GM23338 (cell line): ENCODE measurements at regions not wholly inside any gene's neighbourhood (a gene's known extent, or its start where the extent isn't known, plus 50 kb on each side); places are given as distances from the start of the nearest gene placed in this dataset.

Source experiments
- ATAC-seq: fragments of 200-7000 bp; cut with Tn5 transposase; 3 replicates; pipeline ENCODE4 v1.9.1; 2020
- DNase-seq: peaks from one replicate; pipeline ENCODE4 v3.0.0-alpha.2; 2015; ENCODE audit warnings: low spot score
- H2AFZ ChIP-seq: fragments of 200-600 bp; sonication (generic); 2 replicates; pipeline ENCODE4 v1.8.0; 2016; ENCODE audit warnings: antibody characterized with exemption, mild to moderate bottlenecking, moderate library complexity
- H3F3A ChIP-seq: fragments of 200-600 bp; sonication (generic); replicated peaks from 2 replicates; pipeline ENCODE4 v1.8.0; 2017; ENCODE audit warnings: antibody characterized with exemption, mixed run types, low read depth
- H3K27ac ChIP-seq: fragments of 200-600 bp; sonication (generic); 2 replicates; pipeline ENCODE4 v1.6.1; 2016; ENCODE audit warnings: low read depth
- H3K27me3 ChIP-seq: fragments of 200-600 bp; sonication (generic); 2 replicates; pipeline ENCODE4 v1.8.0; 2016; ENCODE audit warnings: mild to moderate bottlenecking, mixed run types, moderate library complexity; ENCODE audit not compliant: insufficient read depth
- H3K36me3 ChIP-seq: fragments of 200-600 bp; sonication (generic); 2 replicates; pipeline ENCODE4 v1.8.0; 2016; ENCODE audit warnings: mild to moderate bottlenecking; ENCODE audit not compliant: insufficient read depth
- H3K4me1 ChIP-seq: fragments of 200-600 bp; sonication (generic); 2 replicates; pipeline ENCODE4 v1.8.0; 2016; ENCODE audit warnings: mild to moderate bottlenecking, moderate library complexity; ENCODE audit not compliant: insufficient read depth
- H3K4me2 ChIP-seq: fragments of 200-600 bp; sonication (generic); 2 replicates; pipeline ENCODE4 v1.7.1; 2017; ENCODE audit warnings: mixed run types
- H3K4me3 ChIP-seq: fragments of 200-600 bp; sonication (generic); 2 replicates; pipeline ENCODE4 v1.6.1; 2016; ENCODE audit warnings: mixed run types
- H3K79me2 ChIP-seq: fragments of 200-600 bp; sonication (generic); replicated peaks from 2 replicates; pipeline ENCODE4 v1.8.0; 2017; ENCODE audit warnings: mild to moderate bottlenecking; ENCODE audit not compliant: insufficient read depth
- H3K9me2 ChIP-seq: fragments of 200-600 bp; sonication (generic); 2 replicates; pipeline ENCODE4 v1.8.0; 2017; ENCODE audit not compliant: insufficient read depth
- H4K20me1 ChIP-seq: fragments of 200-600 bp; sonication (generic); replicated peaks from 2 replicates; pipeline ENCODE4 v1.8.0; 2017; ENCODE audit warnings: mild to moderate bottlenecking; ENCODE audit not compliant: insufficient read depth
- H3K27ac Mint-ChIP-seq: 2 replicates; pipeline ENCODE4 v1.8.0; 2020; ENCODE audit warnings: inconsistent platforms, mild to moderate bottlenecking, moderate library complexity, mixed read lengths
- H3K27me3 Mint-ChIP-seq: 3 replicates; pipeline ENCODE4 v1.8.0; 2022; ENCODE audit warnings: low read depth, mild to moderate bottlenecking, moderate library complexity, mixed read lengths, inconsistent platforms; ENCODE audit not compliant: insufficient read depth, poor library complexity
- H3K36me3 Mint-ChIP-seq: 3 replicates; pipeline ENCODE4 v1.8.0; 2021; ENCODE audit warnings: low read depth, mild to moderate bottlenecking, inconsistent platforms, moderate library complexity, mixed read lengths
- H3K4me1 Mint-ChIP-seq: 3 replicates; pipeline ENCODE4 v1.8.0; 2020; ENCODE audit warnings: mild to moderate bottlenecking, inconsistent platforms, mixed read lengths
- H3K4me3 Mint-ChIP-seq: 3 replicates; pipeline ENCODE4 v1.8.0; 2021; ENCODE audit warnings: moderate library complexity, mild to moderate bottlenecking, inconsistent platforms, mixed read lengths
- H3K9me3 Mint-ChIP-seq: 3 replicates; pipeline ENCODE4 v1.8.0; 2020; ENCODE audit warnings: moderate library complexity, mild to moderate bottlenecking, inconsistent platforms, mixed read lengths
- EZH2phosphoT487 ChIP-seq: fragments of 200-600 bp; sonication (generic); IDR thresholded peaks from one replicate; pipeline ENCODE4 v1.8.1; 2018; ENCODE audit warnings: antibody characterized with exemption; ENCODE audit not compliant: unreplicated experiment
- JUNB ChIP-seq: IDR thresholded peaks from one replicate; pipeline ENCODE4 v1.6.1; 2016; ENCODE audit warnings: antibody characterized with exemption; ENCODE audit not compliant: unreplicated experiment
- NANOG ChIP-seq: IDR thresholded peaks from 2 replicates; pipeline ENCODE4 v1.6.1; 2016; ENCODE audit warnings: antibody characterized with exemption, borderline replicate concordance
- POLR2AphosphoS5 ChIP-seq: IDR thresholded peaks from 2 replicates; pipeline ENCODE4 v1.6.1; 2016; ENCODE audit warnings: antibody characterized with exemption, low read depth
- STAT1 ChIP-seq: IDR thresholded peaks from one replicate; pipeline ENCODE4 v1.6.1; 2016; ENCODE audit warnings: antibody characterized with exemption; ENCODE audit not compliant: unreplicated experiment
- ZNF114 ChIP-seq: fragments of 250-450 bp; sonication (Bioruptor Pico); IDR thresholded peaks from 2 replicates; pipeline ENCODE4 v1.5.0; 2020; ENCODE audit warnings: mild to moderate bottlenecking, moderate library complexity
- TF ChIP-seq, protein P1 (sequence below), 2 experiments: fragments of 200-600 bp in 1 of 2; sonication (generic) in 1 of 2; conservative IDR thresholded peaks; 2 replicates each; pipeline versions ENCODE4 v1.5.1 to v1.6.1; 2016 to 2017; ENCODE audit warnings: antibody characterized with exemption in 2 of 2, low read depth in 2 of 2, mild to moderate bottlenecking in 2 of 2, moderate library complexity in 1 of 2
- TF ChIP-seq, protein P2 (sequence below): fragments of 250-450 bp; sonication (Bioruptor Pico); IDR thresholded peaks from 2 replicates; pipeline ENCODE4 v1.5.0; 2020; ENCODE audit warnings: mild to moderate bottlenecking, moderate library complexity

GRCh38 chr10:120105001-120105400 lies 212.5 kb downstream of the SEC23IP start:
- Histone ChIP-seq H3K79me2 (no peaks in the 10 kb centered on the region), H3K27me3 (no peaks in the 10 kb centered on the region), H3K4me2 (no peak overlapping the region), H3K4me3 (no peak overlapping the region), H3K27ac (no peak overlapping the region), H3K36me3 (no peaks in the 10 kb centered on the region), H3K4me1 (peaks cover 3% of the 10 kb centered on the region; the same call in 1 of the 2 replicates), H4K20me1 (no peaks in the 10 kb centered on the region), H3F3A (no peaks in the 10 kb centered on the region), H3K9me2 (0 out of 2 replicates have a peak, but pooled peaks cover 5% of the 10 kb centered on the region), H2AFZ (no peak overlapping the region)
- TF ChIP-seq STAT1 (no peak), POLR2AphosphoS5 (no peak)
- peaks cover 4% of the 10 kb centered on the region for H3K27me3 Mint-ChIP-seq
- no peaks in the 10 kb centered on the region for H3K9me3 Mint-ChIP-seq
- DNase-seq = no peak
- no peaks in the 10 kb centered on the region for H3K36me3 Mint-ChIP-seq
- H3K4me3 Mint-ChIP-seq = no peak overlapping the region
- H3K4me1 Mint-ChIP-seq = peaks cover under 1% of the 10 kb centered on the region; the same call in 2 of the 3 replicates
- H3K27ac Mint-ChIP-seq = no peak overlapping the region
- ATAC-seq = no peak

GRCh38 chr10:120105492-120105891 lies 213.0 kb downstream of the SEC23IP start:
- Histone ChIP-seq H3K79me2 (no peaks in the 10 kb centered on the region), H3K27ac (no peak overlapping the region), H4K20me1 (no peaks in the 10 kb centered on the region), H3K4me1 (no peaks in the 10 kb centered on the region), H3K9me2 (0 out of 2 replicates have a peak, but pooled peaks cover 5% of the 10 kb centered on the region), H3K4me2 (no peak overlapping the region), H3F3A (no peaks in the 10 kb centered on the region), H2AFZ (no peak overlapping the region), H3K4me3 (no peak overlapping the region), H3K27me3 (no peaks in the 10 kb centered on the region), H3K36me3 (no peaks in the 10 kb centered on the region)
- H3K36me3 Mint-ChIP-seq = no peaks in the 10 kb centered on the region
- no peaks in the 10 kb centered on the region for H3K4me1 Mint-ChIP-seq
- no peak overlapping the region for H3K27ac Mint-ChIP-seq
- H3K4me3 Mint-ChIP-seq = no peak overlapping the region
- DNase-seq = no peak
- H3K27me3 Mint-ChIP-seq = peaks cover 4% of the 10 kb centered on the region
- no peak for TF ChIP-seq EZH2phosphoT487
- TF ChIP-seq ZNF114 (CRISPR knock-in tag) = no peak
- TF ChIP-seq JUNB = no peak
- no peak for ATAC-seq
- no peaks in the 10 kb centered on the region for H3K9me3 Mint-ChIP-seq

- ATAC-seq (no peak), DNase-seq (no peak)
- Histone ChIP-seq H3K27me3 (no peaks in the 10 kb centered on the region), H3F3A (no peaks in the 10 kb centered on the region), H3K4me2 (no peak overlapping the region), H4K20me1 (no peaks in the 10 kb centered on the region), H3K4me1 (no peaks in the 10 kb centered on the region), H3K36me3 (no peaks in the 10 kb centered on the region), H3K9me2 (peaks cover 1% of the 10 kb centered on the region; the same call in 1 of the 2 replicates), H2AFZ (0 out of 2 replicates have a peak overlapping the region, but pooled peaks have one; percentile 28), H3K4me3 (no peak overlapping the region), H3K27ac (no peak overlapping the region), H3K79me2 (no peaks in the 10 kb centered on the region)
- H3K27me3 Mint-ChIP-seq = no peaks in the 10 kb centered on the region
- H3K36me3 Mint-ChIP-seq = no peaks in the 10 kb centered on the region
- H3K9me3 Mint-ChIP-seq = no peaks in the 10 kb centered on the region
- H3K27ac Mint-ChIP-seq = no peak overlapping the region
- no peak overlapping the region for H3K4me3 Mint-ChIP-seq
- H3K4me1 Mint-ChIP-seq = no peaks in the 10 kb centered on the region
- TF ChIP-seq STAT1 (no peak), NANOG (no peak)
- TF ChIP-seq, protein P1, sequence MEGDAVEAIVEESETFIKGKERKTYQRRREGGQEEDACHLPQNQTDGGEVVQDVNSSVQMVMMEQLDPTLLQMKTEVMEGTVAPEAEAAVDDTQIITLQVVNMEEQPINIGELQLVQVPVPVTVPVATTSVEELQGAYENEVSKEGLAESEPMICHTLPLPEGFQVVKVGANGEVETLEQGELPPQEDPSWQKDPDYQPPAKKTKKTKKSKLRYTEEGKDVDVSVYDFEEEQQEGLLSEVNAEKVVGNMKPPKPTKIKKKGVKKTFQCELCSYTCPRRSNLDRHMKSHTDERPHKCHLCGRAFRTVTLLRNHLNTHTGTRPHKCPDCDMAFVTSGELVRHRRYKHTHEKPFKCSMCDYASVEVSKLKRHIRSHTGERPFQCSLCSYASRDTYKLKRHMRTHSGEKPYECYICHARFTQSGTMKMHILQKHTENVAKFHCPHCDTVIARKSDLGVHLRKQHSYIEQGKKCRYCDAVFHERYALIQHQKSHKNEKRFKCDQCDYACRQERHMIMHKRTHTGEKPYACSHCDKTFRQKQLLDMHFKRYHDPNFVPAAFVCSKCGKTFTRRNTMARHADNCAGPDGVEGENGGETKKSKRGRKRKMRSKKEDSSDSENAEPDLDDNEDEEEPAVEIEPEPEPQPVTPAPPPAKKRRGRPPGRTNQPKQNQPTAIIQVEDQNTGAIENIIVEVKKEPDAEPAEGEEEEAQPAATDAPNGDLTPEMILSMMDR (conservative IDR thresholded peaks at IDR 0.05; ENCODE audit: low read depth in 2 of 2) = no peak
- TF ChIP-seq, protein P2, sequence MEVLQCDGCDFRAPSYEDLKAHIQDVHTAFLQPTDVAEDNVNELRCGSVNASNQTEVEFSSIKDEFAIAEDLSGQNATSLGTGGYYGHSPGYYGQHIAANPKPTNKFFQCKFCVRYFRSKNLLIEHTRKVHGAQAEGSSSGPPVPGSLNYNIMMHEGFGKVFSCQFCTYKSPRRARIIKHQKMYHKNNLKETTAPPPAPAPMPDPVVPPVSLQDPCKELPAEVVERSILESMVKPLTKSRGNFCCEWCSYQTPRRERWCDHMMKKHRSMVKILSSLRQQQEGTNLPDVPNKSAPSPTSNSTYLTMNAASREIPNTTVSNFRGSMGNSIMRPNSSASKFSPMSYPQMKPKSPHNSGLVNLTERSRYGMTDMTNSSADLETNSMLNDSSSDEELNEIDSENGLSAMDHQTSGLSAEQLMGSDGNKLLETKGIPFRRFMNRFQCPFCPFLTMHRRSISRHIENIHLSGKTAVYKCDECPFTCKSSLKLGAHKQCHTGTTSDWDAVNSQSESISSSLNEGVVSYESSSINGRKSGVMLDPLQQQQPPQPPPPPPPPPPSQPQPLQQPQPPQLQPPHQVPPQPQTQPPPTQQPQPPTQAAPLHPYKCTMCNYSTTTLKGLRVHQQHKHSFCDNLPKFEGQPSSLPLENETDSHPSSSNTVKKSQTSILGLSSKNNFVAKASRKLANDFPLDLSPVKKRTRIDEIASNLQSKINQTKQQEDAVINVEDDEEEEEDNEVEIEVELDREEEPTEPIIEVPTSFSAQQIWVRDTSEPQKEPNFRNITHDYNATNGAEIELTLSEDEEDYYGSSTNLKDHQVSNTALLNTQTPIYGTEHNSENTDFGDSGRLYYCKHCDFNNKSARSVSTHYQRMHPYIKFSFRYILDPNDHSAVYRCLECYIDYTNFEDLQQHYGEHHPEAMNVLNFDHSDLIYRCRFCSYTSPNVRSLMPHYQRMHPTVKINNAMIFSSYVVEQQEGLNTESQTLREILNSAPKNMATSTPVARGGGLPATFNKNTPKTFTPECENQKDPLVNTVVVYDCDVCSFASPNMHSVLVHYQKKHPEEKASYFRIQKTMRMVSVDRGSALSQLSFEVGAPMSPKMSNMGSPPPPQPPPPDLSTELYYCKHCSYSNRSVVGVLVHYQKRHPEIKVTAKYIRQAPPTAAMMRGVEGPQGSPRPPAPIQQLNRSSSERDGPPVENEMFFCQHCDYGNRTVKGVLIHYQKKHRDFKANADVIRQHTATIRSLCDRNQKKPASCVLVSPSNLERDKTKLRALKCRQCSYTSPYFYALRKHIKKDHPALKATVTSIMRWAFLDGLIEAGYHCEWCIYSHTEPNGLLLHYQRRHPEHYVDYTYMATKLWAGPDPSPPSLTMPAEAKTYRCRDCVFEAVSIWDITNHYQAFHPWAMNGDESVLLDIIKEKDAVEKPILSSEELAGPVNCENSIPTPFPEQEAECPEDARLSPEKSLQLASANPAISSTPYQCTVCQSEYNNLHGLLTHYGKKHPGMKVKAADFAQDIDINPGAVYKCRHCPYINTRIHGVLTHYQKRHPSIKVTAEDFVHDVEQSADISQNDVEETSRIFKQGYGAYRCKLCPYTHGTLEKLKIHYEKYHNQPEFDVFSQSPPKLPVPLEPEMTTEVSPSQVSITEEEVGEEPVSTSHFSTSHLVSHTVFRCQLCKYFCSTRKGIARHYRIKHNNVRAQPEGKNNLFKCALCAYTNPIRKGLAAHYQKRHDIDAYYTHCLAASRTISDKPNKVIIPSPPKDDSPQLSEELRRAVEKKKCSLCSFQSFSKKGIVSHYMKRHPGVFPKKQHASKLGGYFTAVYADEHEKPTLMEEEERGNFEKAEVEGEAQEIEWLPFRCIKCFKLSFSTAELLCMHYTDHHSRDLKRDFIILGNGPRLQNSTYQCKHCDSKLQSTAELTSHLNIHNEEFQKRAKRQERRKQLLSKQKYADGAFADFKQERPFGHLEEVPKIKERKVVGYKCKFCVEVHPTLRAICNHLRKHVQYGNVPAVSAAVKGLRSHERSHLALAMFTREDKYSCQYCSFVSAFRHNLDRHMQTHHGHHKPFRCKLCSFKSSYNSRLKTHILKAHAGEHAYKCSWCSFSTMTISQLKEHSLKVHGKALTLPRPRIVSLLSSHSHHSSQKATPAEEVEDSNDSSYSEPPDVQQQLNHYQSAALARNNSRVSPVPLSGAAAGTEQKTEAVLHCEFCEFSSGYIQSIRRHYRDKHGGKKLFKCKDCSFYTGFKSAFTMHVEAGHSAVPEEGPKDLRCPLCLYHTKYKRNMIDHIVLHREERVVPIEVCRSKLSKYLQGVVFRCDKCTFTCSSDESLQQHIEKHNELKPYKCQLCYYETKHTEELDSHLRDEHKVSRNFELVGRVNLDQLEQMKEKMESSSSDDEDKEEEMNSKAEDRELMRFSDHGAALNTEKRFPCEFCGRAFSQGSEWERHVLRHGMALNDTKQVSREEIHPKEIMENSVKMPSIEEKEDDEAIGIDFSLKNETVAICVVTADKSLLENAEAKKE = no peak
Observed at GRCh38 chr10:120108916-120109315, 216.4 kb downstream of the SEC23IP start.
